Hematopoietic multipotent progenitor cell treated with erythropoietin and hydrocortisone succinate and interleukin-3 and kit ligand, for 17 days (in vitro differentiated cells): ENCODE measurements at regions not wholly inside any gene's neighbourhood (a gene's known extent, or its start where the extent isn't known, plus 50 kb on each side); places are given as distances from the start of the nearest gene placed in this dataset.

Experiments used
- DNase-seq: peaks from one replicate; pipeline ENCODE4 v3.0.0-alpha.2; 2015; ENCODE audit warnings: low spot score

DNA sequence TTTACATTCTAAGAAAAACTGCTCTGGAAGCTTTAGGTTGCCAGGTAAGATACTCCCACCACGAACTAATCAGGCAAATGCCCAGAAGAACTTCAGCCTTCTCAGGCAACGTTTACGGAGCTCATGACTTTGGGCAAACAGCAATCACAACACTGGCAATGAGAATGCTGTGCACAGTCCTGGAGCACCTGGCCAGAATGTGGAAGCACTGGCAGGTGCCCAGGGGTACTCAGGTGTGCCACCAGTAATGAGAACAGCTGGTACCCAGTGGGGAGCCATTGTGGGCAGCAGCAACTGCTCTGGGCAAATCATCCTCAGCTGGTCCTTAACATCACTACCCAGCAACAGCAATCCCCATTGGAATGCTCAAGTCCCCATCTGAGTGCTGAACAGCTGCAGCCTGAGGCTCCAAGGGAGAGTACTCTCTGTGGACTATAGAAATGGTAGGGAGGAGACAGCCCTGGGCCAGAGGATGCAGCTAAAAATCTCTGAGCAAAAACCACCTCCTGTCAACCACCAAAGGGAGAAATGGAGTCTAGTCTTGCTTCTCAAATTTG is 210.0 kb downstream of the FOXO1 start:
- DNase-seq, result no peak

DNA sequence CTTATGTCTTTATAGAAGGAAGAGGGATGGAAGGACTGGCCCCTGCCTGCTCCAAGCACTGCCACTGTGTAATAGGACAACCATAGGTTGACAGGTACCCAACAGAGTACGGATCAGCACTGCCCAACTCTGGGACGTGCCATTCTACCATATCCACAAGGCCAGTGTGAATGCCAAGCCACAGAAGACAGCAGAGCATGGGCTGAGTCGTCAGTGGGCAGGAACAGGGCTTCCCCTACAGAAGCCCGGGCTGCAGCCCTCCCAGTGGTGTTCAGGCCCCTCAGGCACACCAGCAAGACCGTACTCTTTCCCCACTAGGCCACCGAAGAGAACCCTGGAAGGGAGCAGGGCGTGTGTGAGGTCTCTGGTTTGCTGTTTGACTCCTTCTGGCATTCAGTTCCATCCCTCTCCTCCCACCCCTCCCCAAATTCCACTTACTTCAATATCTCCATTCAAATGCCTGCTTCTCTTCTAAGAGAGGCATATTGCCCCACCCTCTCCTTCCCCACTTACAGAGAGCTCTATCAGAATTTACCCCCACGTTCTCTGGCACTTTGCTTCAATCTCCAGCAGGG is 209.4 kb downstream of the FOXO1 start:
- no peak for DNase-seq

DNA sequence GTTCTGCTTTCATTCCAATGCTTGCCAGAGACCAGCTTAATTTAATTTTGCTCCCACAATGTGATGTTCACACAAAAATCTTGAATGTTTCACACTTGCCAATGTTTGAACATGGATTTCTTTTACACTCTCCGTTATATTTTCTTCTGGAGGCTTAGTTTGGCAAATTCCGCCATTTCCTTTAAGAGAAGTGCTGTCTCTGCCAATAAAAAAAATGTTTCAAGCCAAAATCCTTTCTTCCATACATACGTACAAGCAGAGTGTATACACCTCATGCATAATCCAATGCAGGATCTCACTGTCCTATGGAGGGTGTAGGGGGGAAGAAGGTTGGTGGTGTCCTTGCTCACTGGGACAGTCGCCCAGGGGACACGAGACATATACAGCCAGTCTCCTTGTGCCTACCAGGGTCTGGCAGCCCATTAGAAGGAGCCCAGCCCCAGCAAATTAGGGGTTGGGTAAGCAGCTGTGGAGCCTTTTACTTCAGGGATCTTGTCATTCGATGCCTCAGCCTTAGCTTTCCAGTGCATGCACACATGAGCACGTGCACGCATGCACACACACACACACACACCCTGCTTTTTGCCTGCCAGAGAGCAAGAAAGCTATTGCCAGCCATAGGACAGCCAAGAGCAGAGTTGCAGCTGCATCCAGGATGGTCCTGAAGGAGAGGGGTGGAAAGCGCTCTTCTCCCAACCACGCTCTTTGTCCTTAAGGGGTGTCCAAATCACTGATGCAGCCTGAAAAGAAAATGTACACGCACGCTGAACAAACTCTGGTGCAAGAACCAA is 208.3 kb downstream of the FOXO1 start:
- no peak for DNase-seq

DNA sequence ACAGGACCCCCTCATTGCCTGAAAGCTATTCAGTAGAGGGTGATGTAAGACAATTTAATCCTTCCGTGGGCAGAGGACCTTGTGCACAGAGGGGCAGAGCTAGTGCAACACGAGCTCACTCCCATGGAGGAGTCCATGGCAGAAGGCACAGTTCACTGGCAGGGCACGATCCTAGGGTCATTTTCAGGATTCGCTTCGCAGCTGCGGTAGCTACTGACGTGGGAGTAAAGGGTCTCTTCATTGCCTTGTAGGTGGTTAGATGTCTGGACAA is 207.8 kb downstream of the FOXO1 start:
- DNase-seq, result no peak

DNA sequence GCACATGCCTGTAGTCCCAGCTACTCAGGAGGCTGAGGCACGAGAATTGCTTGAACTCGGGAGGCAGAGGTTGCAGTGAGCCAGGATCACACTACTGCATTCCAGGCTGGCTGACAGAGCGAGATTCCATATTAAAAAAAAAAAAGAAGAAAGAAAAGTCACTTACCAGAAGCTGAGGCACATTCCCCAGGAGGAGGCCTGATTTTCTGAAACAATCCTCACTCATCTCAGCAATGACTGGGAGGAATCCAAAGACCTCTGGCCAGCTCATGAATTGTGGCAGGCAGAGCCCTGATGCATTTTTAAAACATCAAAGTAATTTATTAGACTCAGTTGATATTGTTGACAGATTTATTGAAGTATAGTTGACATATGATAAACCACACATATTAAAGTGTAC is 206.3 kb downstream of the FOXO1 start:
- DNase-seq, result no peak

DNA sequence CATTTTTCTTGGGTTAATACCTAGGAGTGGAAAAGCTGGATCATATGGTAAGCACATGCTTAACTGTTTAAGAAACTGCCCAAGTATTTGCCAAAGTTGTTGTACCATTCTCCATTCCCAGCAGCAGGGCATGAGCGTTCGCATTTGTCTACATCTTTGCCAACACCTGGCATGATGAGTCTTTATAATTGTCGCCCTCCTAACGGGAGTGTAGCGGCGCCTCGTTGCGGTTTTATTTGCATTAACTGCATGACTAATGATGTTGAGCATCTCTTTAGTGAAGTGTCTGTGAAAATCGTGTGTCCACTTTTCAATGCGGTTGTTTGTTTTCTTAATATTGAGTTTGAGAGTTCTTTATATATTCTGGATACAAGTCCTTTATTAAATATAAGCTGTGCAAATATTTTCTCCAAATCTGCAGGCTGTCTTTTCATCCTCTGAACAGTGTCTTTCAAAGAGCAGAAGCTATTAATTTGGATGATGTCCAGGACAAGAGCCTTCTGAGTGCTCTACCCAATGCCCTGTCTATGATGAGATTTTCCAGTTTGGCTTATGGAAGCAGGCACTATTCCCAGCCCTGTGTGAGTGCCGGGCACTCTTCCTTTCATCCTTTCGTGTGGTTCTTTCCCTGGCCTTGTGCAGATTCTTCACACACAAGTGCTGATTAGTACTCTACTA is 202.0 kb downstream of the FOXO1 start:
- no peak for DNase-seq

DNA sequence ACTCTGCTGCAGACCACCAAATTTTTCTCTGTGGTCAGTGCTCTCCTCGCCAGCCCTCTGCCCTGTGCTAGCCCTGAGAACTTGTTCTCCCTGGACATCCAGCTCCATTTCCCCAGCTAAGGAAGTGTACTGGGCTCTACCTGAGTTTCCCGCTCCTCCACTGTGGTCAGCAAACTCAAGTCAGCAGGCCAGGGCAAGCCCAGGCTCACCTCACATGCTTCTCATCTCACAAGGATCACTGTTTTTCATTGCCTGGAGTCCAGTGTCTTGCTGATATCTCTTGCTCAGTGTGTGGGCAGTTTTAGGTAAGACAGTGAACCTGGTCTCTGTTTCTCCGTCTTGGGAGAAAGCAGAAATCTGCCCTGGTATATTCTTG is 201.4 kb downstream of the FOXO1 start:
- no peak for DNase-seq

DNA sequence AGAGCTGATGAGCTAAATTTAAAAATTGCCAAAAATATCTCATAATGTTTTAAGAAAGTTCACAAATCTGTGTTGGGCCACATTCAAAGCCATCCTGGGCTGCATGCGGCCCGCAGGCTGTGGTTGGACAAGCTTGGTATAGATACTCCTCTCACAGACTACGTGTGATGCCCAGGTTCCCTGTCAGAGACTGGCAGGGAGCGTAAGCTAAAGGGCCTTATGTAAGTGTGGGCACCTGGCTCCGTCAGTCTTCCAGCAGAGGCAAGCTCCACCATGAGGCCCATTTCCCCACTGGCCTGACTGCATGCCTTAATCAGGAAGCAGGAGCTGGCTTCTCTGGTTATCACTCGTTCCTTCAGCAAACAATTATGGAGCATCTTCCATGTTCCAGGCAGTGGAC is 200.2 kb downstream of the FOXO1 start:
- DNase-seq, result no peak

DNA sequence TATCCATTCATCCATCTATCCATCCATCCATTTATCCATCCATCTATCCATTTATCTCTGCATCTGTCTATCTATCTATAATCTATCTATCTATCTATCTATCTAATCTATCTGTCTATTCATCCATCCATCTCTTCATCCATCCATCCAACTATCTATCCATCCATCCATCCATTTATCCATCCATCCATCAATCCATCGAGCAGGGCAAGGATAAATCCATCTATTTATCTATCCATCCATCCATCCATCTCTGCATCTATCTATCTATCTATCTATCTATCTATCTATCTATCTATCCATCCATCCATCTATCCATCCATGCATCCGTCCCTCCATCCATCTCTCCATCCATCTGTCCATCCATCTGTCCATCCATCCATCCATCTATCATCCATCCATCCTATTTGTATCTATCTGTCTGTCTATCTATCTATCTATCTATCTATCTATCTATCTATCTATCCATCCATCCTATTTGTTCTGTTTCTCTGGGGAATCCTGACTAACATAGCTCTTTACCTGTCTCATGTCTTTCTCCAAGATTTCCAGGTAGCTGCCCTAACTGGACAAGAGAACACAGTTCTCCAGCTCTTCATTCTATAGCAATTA is 198.1 kb downstream of the FOXO1 start:
- no peak for DNase-seq

DNA sequence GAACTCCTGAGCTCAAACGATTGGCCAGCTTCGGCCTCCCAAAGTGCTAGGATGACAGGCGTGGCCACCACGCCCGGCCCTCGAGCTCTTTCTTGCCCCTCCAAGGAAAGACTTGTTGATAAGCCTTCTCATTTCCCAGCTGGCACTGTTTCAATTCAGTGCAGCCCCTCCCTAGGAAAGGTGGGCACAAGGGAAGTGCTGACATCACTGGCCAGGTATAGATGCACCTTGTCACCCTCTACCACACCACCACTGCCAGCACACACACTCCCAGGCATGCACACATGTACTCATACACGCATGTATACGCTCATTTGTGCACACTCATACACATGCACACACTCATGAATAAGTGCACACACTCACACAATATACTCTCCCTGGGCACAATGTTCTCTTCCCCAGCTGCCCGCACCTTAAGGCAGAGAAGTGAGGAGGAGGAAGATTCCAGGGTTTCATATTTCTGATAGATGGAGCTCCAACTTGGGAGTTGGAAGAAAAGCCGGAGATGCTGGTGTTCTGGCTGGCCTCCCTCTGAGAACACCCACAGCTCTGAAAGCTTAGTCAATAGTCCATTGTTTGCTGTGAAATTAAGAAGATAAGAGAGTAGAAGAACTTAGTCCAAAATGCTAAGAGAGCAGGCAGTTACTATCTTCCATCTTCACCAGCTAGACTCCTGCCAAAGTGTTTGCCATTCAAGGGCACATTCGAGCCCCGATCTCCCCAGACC is 196.7 kb downstream of the FOXO1 start:
- no peak for DNase-seq

DNA sequence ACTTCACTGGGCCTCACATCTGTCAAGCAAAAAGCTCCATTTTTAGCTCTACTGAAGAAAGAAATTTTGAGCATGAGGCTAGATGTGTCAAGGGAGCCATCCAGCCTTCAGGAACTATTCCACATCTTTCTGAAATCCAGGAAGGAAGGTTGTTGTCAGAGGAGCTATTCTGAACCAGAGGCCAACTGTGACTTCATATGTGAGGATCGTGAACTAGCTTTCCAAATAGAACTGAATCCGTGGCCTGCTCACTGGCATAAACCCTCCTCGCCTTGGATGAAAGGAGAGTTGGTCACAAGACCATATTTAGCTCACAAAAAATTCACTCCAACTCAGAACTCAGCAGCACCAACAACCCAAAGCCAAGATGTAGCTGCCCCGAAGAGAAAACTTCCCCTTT is 195.8 kb downstream of the FOXO1 start:
- no peak for DNase-seq

DNA sequence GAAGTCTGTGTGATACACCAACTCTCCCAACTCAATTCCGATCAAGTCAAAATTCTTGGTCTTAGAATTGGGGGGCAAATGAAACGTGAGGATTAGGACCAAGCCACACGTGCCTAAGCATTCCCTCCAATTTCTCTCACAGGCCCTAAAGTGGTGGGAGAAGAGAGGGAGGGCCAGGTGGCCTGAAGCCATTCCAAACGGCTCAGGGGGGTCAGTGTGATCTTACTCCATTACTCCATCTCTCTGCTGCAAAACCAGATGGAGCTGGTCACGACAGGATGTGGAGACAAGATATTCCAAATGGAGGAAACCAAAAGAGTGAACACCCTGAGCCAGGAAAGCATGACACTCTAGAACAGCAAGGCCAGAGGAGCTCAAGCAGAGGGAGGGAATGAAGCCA is 195.4 kb downstream of the FOXO1 start:
- DNase-seq, result no peak

DNA sequence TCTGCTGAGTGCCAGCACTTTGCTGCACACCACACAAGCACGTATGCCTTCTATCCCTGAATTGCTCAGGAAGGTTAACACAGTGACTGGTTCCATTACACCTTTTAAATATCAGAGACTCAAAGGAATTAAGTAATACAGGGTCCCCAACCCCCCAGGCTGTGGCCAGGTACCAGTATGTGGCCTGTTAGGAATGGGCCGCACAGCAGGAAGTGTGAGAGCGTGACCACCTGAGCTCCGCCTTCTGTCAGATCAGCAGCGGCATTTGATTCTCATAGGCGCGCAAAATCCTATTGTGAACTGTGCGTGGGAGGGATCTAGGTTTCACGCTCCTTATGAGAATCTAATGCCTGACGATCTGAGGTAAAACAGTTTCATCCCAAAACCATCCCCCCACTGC is 194.5 kb downstream of the FOXO1 start:
- DNase-seq, result no peak

DNA sequence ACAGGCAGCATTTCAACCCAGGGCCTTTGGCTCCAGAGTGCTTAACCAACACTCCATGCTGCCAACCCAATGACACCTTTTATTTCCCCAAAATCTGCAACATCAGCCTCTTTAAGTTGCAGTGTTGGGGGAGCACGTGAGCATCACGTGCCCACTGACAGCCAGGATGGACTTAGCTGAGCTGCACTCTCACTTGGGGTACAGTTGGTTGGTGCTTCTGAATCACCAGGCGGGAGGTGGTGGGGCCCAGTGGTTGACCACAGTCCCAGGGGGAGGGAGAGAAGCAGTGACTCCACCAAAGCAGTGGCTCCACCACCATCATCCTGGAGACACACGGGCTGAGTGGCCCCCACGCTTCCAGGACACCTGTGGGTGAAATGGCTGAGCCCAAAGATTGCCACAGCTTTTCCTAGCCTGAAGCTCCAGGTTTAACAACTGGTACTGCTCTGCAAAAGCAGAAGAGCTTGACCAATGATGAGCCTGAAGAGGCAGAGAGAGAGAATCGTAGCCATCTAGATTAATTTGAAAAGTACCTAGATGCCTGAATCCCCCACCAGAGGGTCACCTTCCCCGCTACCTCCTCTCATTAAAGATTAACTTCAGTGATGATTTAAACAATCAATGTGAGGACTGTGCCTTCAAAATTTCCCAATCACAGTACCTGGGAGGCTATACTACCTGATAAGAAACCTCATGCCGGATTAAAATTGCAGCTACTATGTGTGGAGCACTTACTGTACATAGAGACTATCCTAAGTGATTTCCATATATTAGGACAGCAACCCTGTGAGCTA is 193.8 kb downstream of the FOXO1 start:
- no peak for DNase-seq

DNA sequence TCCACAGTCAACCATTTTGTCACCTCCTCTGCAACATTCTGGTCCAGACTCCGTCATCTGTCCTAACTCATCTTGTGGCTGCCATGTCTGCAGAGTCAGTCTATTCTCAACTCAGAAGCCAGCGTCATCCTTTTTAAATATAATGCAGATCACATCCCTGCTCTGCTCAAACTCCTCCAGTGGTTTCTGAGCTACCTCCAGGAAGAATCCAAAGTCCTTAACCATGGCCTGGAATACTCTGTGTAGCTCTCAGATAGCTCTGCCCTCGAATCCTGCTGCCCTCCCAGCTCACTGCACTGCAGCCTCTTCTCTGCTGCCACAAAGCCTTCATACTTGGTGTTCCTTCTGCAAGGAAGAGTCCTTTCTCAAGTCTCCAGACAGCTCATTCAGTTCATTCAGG is 190.8 kb downstream of the FOXO1 start:
- no peak for DNase-seq

DNA sequence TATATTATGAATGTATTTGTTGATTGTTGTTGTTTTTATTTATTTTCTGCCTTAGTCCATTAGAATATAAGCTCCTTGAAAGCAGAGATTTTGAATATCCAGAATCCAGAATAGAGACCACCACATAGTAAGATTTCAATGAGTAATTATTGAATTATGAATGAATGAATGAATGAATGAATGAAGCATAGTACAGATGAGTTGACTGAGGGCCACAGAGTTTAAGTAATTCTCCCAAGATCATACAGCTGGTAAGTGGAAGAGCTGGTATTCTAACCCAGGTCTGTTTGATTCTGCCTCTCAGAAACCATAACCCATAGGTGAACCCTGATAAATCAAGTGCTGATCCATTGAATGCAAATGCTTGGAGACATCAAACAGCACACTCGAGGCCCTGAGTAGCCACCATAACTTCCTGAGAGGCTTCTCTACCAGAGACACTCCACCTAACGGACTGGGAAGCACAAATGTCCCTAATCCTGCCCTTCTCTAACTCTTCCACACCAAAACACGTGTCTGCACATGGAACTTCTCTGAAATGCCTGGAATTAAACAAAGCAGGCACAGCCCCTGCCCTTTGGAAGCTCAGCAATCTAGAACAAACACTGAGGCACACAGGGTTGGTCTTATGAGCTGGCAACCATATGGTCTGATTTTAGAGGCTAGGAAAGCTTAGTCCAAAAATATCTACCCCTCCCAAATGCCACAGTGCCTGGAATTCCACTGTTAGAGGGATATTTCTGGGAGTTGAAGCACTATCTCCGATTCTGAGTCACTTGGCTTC is 190.1 kb downstream of the FOXO1 start:
- no peak for DNase-seq

DNA sequence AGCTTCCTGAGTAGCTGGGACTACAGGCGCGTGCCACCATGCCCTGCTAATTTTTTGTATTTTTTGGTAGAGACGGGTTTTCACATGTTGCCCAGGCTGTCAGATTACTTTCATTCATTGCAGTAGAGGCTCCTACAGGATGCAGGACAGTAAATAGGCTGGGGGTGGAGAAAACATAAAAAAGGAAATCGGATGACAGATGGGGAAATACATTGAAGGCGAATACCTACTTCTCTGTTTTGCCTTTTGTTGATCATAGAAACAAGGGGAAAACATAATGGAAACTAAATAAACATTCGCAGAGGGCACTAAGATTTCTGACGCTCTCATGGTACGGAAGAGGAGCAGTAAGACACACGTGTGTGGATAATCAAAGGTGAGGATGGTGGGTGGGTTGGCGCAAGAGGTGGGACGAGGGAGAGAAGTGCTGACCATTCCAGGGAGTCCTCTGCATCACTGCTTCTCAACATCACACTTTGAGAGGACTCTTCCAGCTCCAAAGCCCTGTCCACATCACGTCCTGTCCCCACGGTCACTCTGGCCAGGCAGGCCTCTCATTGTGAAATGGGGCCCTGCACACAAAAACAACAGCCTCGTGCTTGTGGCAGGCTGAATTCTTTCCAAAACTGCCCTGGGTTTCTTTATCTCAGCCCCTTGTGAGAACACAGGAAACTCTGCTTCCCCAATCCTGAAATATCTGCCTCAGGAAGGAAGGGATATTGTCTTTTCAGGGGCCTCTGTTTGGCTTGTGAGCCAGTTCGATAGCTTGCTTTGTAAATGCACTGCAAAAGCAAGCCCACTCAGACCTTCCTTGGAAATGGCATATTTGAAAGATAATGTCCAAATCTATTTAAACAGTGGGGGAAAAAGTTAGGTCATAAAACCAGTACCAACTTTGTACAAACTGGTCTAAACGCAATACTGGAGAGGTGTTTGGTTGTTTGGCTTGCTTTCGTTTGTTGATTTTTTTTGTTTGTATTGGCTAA is 188.5 kb downstream of the FOXO1 start:
- no peak for DNase-seq

DNA sequence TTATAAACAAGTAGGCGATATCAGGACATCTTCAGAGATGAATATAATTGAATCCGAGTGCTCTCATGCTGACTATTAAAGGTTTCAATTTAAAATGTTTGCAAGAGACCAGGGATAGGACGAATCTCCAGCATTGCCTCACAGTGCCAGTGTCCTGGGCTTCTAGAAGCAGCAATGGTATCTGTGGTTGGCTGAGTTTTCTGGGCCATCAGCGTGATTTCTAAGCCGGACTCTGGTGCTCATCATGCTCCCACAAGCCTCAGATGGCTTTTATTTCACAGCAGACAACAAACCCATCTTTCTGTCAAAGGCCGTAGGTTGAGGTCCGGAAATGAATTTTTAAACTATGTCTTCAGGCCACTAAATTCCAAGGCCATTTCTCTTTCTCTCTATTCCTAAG is 187.7 kb downstream of the FOXO1 start:
- no peak for DNase-seq

DNA sequence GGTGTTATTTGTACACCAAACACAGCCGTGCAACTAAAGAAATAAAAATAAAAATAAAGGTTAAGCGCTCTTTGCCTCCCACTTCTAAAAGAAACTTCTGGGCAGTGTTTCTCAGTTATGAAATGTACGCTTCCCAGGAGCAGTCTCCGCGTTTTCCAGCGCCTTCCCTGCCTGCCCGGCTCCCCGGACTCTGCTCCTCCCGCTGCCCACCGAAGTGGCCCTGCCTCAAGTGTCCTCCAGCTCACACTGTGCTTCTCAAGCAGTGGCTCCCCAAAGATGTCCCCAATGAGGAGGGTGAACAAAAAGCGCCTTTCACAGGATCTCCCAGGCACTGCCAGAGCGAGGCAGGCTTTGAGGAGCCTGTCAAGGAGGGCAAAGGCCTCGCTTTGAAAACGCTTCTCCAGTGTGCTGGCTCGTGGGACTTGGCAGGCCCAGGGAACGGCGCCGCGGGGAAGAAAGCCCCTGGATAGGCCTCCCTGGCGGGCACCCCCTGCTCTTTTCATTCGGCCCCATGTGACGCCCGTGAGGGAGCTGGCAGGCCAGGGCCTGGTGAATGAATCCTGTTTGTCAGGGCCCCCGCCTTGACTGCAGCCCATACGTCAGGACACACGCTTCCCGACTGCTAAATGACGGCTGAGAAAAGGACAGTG is 187.1 kb downstream of the FOXO1 start:
- DNase-seq, result no peak
